GM19351 (cell line): ENCODE measurements at regions not wholly inside any gene's neighbourhood (a gene's known extent, or its start where the extent isn't known, plus 50 kb on each side); places are given as distances from the start of the nearest gene placed in this dataset.
"Not testable (repeated sequence)": the region's sequence is repeated elsewhere in the genome, so short reads cannot be mapped to it uniquely, and the experiment has no call there.

ENCODE experiments used
- ATAC-seq: cut with Tn5 transposase; IDR thresholded peaks from one replicate; pipeline ENCODE4 v1.9.1; 2021; ENCODE audit warnings: mild to moderate bottlenecking, moderate library complexity; ENCODE audit not compliant: unreplicated experiment

DNA sequence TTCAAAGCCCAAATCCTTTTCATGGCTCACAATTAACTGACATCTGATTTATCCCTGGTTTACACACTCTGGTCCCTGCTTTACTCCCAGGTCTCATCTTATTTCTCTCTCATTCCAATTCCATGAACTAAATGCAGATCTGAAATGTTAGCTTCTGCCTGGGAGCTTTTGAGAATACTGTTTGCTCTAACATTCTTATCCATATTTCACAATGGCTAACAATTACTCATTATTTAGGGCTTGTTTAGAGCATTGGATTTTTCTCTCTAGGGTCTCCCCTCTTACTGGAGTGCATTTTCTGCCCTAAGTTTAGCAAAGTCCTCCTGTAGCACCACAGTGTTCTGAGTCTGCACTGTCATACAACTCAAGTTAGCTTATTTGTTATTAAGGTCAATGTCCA is 121.5 kb upstream of the HCRTR2 start:
- ATAC-seq: no peak

DNA sequence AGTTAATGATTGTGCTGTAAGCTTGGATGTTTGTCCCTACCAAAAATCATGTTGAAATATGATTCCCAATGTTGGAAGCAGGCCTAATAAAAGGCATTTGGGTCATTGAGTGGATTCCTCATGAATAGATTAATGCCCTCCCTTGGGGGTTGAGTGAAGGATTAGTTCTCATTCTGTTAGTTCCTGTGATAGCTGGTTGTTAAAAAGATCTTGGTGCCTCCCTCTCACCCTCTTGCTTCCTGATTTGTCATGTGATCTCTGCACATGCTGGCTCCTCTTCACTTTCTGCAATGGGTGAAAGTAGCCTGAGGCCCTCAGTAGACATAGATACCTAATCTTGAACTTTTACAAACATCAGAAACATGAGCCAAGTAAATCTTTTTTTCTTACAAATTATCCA is 115.6 kb upstream of the HCRTR2 start:
- no peak for ATAC-seq

DNA sequence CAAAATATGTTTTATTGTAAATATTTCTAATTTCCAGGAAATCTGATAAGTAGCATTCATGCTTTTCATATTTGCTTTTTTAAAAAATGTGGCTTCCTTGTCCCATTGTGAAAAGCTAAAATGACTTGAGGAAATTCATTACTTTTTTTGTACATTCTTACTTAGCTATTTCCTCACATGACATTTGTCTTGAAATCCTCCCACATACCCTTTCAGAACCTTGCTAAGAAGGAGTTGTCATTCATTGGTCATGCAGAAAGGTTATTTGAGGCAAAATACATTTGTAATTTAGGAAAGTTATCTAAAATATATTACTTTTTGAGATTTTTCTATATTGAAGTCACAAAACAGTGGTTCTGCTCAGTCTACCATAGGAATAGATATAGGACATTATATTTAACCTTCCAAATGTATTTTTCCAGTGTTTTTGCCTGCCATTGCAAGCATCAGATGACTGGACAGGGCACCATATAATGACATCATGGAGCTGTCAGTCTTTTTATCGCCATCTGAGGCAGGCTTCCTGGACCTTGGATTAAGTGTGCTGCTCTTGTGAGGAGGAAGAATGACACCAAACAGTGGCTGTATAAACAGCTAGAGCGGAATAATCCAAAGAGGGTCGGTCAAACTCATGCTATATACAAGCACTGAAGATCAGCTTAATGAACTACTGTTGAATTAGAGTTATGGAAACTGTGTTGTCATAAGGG is 109.4 kb upstream of the HCRTR2 start:
- no peak for ATAC-seq

DNA sequence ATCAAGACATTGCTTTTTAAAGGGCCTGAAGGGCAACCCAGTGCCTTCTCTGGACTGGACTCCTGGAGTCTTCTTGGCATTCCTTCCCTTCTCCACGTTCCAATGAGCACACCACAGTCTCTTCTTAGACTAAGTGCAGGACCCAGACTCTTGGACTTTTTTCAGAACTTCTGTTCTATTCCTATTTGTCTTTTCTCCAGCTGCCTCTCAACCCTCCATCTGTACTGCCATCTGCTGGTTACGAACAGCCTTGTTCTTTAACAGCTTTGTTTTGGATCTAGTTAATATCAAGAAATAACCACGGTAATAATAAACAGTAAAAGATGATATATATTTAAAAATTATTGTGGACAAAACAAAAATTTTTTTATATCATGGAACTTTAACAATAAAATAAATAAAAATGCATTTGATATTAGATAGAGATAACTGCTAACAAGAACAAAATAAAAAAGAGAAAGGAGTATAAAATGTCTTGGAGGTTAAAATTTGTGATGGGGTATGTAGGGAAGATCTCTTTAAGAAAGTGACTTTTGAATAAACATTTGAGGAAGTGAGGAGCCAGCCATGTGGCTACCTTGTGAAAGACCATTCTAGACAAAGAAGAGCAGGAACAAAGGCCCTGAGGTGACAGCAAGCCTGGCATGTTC is 105.1 kb upstream of the HCRTR2 start:
- ATAC-seq: no peak

DNA sequence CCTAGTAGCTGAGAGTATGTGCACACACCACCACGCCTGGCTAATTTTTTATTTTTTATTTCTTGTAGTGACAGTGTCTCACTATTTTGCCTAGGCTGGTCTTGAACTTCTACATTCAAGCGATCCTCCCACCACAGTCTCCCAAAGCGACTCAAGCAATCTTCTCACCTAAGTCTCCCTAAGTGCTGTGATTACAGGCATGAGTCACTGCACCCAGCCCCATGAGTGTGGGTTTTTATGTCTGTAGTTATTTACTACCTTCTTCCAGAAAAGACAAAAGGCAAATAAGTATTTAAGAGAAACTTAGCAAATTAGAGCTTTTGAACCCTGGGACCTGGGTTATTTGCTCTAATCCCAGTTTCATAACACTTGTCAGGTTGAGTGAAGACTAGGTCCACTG is 92.3 kb upstream of the HCRTR2 start:
- no peak for ATAC-seq

DNA sequence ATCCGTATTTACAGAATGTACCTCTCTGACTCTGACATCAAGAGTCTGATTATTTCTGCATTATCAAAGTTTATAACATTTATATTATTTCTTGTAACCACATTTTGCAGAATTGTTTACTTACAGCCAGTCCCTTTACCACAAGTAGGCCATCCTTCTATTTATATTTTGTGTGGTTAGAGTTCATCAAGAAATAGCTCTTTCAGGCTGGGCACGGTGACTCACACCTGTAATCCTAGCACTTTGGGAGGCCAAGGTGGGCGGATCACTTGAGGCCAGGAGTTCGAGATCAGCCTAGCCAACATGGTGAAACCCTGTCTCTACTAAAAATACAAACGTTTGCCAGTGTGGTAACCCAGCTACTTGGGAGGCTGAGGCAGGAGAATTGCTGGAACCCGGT is 86.3 kb upstream of the HCRTR2 start:
- ATAC-seq: not testable (repeated sequence)

DNA sequence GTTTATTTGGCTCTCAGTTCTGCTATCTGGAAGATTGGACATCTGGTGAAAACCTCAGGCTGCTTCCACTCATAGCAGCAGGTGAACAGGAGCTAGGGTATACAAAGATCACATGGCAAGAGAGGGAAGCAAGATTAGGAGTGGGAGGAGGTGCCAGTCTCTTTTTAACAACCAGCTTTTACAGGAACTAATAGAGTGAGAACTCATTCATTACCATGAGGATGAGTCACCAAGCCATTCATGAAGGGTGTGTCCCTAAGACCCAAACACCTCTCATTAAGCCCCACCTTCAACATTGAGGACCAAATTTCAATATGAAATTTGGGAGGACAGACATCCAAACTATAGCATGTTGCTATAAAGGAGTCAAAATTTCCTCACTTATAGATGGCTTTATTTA is 85.4 kb upstream of the HCRTR2 start:
- no peak for ATAC-seq

DNA sequence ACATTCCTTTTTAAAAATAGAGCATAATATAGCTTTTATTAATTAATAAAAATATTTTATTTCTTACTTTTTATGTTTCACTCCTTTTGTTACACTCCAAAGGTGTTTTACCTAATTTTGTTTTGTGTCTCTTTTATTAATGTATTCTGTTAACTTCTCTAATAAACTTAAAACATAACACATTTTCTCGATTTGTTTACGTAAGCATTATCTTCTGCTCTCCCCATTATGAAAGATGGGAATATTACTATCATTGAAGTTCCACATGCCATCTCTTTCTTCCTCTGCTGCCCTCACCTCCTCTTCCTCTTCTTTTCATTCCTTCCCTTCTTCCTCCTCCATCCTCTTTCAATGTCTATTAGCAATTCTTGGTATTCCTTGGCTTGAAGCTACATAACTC is 85.0 kb upstream of the HCRTR2 start:
- ATAC-seq: no peak

DNA sequence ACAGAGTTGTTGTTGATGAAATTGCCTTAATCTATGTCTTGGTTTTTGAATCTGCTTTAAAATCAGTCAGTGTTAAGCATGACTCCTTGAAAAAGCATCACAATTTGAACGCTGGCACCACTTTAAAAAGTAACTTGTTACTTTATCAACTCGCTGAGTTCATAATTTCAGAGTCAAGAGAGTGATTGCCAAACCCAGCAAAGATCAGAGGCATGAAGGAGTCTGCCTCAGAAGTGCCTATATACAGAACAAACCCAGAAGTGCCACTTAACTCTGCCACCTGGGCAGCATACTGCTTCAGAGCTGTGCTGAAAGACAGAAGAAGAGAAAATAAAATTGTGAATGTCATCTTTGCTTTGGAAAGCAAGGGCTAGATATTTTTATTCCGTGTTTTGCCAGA is 73.6 kb upstream of the HCRTR2 start:
- ATAC-seq: no peak

DNA sequence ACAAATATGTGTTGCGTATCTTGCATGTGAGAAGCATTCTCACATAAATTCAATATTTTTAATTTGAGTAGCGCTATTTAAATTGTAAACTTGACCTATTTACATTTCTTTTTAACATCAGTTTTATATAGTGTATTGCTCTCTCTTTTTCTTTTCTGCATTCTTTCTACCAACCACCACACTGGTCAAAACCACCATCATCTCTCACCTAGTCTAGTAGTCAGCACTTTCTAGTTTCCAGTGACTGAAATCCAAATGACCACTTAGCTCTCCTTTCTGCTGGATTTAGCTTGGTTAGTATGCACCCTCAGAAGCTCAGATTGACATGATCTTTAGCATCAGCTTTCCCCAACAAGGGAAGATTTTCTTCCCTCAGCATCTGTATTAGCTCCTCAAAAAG is 73.2 kb upstream of the HCRTR2 start:
- no peak for ATAC-seq

DNA sequence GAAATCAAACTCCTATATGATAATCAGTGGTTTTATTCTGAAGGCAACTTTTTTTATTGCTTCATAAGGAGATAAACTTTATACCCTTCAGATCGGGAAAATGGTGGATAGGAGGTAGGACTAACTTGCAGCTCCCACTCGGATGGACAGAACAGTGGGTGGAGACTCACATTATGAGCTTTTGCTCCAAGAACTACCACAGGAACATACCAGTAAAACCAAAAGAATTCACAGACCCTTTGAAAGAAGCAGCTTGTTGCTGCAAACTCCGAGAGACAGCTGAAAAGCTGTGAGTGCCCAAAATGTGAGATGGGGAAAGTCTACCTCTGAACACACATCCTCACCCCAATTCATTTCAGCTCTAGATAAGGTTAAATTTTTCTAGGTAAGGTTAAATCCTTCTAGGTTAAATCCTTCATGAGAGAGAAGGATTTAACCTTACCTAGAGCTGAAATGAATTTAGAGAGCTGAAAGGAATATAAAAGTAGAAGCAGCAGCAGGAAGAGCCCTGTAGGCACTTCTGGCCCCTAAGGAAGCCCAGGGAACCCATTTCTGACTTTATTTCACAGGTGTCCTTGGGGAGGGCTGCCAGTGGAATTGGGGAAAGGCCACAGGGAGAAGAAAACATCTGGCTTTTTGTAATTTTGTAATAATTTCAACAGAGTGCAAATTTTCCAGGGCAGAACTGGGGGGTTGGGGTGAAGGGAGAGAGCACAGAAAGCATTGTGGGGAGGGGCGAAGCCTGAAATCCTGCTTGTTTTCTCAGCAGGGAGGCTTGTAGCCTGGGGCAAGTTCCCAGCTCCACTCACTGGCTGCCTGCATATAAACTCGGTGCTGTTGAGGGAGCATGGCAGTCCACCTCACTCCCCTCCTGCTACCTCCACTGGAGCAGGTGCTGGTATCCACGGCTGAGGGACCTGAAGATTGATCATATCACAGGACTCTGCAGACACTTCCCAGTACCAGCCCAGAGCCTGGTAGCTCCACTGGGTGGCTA is 65.9 kb upstream of the HCRTR2 start:
- ATAC-seq: no peak

DNA sequence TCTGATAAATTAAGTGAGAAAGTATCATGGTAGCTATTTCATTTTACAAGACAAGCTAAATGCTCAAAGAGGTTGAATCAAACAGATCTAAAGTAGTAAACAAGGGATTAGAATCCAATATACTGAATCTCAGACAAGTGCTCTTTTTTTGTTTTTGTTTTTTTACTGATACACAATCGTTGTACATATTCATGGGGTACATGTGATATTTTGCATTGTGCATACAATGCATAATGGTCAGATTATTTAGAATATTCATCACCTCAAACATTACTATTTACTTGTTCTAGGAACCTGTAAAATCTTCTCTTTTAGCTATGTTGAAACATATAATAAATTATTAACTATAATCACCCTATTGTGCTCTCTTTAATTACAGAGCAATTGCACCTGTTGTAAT is 57.0 kb upstream of the HCRTR2 start:
- ATAC-seq: no peak

DNA sequence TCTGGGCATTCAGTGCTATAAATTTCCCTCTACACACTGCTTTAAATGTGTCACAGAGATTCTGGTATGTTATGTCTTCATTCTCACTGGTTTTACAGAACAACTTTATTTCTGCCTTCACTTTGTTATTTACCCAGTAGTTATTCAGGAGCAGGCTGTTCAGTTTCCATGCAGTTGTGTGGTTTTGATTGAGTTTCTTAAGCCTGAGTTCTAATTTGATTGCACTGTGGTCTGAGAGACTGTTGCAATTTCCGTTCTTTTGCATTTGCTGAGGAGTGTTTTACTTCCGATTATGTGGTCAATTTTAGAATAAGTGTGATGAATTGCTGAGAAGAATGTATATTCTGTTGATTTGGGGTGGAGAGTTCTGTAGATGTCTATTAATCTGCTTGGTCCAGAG is 50.1 kb upstream of the HCRTR2 start:
- not testable (repeated sequence) for ATAC-seq
